GM04504 (cell line): ENCODE measurements at regions not wholly inside any gene's neighbourhood (a gene's known extent, or its start where the extent isn't known, plus 50 kb on each side); places are given as distances from the start of the nearest gene placed in this dataset.
A peak's percentile ranks its signal among the peaks of the same experiment; 100 is the strongest.

ENCODE experiments used
- DNase-seq: peaks from one replicate; pipeline ENCODE4 v3.0.0-alpha.2; 2012; ENCODE audit warnings: low read depth

DNA sequence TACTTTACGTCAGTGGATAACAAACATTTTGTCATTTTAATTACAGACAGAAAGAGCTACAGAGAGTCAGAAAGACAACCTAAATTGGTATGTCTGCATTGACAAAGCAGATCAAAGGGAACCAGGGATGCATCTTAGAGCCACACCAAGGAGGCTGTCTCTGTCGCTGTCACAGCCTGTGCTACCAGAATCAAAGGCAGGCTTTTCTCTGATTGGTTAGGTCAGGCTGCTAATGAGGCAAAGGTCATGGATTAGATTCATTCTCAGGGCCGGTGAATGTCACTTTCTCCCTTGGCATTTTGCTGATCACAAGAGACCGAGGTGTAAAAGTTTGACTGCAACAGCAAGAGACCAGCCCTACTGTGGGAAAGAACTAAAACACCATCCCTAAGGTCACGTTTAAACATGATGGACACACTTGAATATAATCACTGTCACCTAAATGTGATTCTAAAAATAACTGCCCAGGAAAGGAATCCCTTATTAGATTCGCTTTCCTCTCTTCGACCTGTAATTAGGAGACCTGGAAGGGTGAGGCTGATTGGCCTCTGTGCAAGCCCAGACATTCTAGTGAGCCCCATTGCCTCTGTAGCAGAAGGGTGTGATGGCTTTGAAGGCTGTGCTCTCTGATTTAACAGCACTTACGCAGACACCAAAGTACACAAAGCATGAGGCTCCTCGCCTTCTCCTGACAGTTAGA is 314.4 kb upstream of the NBEA start:
- no peak for DNase-seq

- no peak for DNase-seq
Observed at GRCh38 chr13:34628209-34628682, 313.8 kb upstream of the NBEA start.

- DNase-seq: no peak
Observed at GRCh38 chr13:34634448-34634847, 307.6 kb upstream of the NBEA start.

- DNase-seq: no peak
Observed at GRCh38 chr13:34637138-34637537, 304.9 kb upstream of the NBEA start.

DNA sequence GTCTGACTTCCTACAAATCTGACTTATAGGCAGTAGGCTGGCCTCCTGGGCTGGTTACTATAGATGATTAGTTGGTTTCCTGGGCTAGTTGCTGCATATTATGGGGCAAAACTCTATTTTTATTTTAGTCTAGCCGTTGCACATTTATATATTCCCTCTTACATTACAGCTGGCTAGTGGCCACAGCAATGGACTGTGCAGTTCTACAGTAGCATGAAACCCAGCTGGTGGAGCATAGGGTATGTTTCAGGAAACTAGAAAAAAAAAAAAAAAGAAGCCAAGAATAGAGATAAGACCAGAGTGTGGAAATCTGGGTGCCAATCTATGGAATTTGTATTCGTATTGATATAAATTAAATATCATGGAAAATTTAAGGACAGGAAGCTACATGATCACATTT is 304.4 kb upstream of the NBEA start:
- DNase-seq: no peak

- no peak for DNase-seq
Observed at GRCh38 chr13:34638897-34639296, 303.2 kb upstream of the NBEA start.

DNA sequence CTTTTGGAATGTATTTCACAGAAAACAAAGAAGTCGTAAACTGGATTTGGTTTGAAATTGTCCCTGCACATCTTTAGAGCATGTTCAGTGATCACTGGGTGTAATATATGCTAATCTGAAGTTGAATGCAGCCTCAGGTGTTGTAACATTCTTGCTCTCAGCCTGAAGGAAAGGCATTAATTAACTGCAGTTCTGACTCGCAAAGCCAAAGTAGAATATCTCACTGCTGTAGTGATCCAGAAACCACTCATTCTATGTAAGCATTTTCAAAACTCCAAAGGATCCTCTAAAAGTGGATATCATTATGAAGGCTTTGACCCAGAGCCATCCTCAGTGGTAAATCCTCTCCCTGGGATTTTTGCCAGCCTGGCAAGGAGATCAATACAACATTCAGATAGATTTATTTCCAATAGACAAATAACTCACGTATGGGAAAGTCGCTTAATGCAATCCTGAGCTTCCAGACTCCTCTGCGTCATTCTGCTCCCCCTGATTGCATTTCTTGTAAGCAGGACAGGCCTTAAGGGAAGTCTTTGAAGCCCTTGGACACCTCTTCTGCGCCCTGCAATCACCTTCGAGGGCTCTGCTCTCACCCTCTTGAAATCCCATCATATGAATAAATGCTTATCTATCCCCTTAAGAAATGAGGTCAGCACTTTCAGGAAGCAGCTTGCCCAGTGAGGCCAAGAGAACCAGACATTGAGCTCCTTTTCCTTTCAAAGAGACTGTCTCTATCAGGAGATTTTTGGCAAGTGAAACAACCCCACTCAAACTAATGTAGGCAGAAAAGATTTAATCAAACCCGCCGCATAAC is 301.7 kb upstream of the NBEA start:
- no peak for DNase-seq

DNA sequence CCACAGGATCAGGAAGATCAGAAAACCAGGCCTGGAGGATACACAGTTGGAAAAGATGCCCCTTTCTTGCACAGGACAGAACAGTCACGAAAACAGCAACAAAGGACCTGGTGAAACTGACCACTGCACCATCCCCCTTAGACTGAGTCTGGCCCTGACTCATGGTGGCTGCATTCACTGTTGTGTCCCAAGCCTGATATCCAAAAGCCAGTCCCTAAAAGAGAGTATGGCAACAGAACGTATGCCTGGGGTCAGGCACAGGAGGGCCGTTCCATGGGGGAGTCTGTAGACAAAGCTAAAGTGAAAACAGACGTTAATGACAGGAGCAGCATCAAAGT is 301.1 kb upstream of the NBEA start:
- DNase-seq: no peak

DNA sequence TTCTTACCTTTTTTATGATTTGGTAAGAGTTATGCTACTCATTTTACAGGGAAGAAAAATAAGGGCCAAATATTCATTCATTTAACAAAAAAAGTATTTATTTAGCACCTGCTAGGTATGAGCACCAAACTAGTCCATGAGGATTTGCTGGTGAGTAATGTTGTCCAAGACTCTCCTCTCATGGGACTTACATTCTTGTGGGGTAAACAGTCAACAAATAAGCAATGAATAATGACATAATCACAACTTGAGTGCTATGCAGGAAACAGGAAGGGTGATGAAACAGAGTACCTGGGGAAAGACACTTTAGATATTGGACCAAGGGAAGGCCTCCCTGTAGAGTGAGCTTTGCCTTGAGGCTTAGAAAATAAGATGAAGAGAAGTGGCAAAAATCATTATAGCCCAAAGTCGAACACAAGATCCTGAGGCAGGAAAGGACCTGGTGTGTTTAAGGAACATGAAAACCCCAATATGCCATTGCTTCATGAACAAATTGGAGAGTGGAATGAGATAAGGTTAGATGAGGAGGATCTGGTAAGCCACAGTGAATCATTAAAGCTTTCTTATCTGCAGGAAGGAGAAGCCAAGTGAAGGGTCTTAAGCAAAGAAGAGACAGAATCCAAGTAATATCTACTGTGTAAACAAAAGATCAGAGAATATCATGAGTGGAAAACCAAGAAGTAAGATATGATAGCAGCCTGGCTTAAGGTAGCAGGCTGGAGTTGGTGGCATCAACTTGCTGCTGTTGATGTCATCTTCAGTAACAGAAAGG is 294.5 kb upstream of the NBEA start:
- DNase-seq: no peak

DNA sequence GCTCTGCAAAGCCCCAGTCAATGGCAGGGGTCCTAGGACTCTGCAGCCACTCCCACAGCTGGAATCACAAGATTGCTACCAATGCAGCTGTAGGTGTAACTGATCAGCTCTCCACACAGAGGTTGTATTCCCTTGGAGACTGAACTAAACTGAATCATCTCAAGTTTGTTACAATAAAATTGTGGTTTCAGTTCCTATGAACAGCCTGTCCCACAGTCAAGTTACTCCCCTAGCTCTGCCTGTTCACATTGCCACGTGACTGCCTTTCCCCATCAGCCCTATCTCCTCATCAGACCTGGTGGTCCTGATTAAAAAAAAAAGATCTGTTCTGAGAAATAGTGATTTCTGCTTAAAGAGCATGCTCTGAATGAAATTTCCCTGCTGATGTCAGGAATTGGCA is 287.9 kb upstream of the NBEA start:
- DNase-seq: no peak

DNA sequence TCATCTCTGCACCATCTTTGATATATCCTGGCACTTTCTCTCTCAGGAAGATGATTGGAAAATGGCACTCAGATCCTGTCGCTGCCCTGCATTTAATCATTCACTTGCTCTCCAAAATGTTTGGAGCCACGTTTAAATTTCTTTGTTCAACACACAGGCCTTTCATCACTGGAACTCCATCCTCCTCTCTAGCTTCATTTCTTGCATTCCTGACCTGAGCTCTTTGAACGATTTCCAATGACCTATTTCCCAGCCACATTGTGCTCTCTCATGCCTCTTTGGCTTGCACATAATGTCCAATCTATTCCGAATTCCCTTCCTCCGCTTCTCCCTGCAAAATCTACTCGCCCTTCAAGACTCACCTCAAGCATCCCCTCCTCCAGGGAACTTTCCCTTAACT is 287.4 kb upstream of the NBEA start:
- no peak for DNase-seq

DNA sequence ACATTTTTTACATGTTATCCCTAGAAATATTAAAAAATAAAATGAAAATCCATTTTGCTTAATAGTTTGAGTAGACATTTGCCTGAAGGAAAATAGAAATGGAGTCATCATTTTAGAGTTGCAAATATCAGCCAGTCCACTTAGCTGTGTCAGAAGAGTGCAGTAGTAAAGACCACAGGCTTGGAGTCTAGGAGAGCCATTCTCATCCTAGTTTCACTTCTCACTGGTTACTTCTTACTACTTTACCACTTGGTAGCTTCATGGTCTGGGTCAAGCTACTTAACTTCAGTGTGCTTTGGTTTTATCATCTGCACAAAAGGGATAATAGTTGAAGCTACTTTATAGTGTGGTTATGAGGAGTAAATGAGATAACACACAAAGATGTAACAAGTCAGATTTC is 286.5 kb upstream of the NBEA start:
- no peak for DNase-seq

- peak; percentile 24 for DNase-seq
Observed at GRCh38 chr13:34657716-34658115, 284.4 kb upstream of the NBEA start.

DNA sequence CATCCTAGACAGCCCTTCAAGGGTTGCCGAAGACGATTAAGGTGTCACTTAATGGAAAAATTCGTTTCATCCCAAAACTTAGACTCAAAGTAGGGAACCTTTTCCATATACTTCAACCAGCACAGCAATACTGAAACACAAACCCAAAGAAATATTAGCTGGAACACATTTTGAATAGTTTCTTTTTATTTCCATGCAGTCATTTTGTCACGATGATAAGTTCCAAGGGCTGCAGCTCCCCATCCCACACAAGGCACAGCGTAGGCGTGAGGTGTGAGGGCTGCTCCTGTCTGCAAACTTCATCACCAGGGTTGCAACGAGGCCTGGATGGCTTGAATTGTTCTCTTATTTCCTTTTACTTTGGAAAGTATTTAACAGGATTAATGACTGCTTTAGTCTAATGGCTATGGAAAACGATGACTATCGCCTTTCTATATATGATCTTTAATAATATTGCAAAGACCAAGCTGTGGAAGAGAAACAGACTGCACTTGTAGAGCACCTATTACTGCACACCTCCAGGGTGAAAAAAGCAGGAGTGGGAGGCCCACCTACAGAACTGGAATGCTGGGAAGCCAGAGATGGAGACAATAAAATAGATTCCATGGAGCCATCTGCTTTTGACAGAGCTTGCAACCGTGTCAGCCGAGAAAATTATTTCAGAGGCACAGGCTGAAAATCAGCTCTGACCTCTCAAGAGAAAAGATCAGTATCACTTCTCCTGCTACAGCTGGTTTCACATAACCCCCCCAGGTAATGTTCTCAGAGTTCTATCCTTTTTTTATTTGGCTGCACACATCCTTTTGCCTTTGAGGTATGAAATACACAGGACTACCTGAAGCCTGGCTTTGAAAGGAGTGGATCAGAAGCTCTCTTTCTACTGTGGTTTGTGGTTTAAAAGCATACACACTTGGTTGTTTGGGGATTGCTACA is 274.5 kb upstream of the NBEA start:
- no peak for DNase-seq

DNA sequence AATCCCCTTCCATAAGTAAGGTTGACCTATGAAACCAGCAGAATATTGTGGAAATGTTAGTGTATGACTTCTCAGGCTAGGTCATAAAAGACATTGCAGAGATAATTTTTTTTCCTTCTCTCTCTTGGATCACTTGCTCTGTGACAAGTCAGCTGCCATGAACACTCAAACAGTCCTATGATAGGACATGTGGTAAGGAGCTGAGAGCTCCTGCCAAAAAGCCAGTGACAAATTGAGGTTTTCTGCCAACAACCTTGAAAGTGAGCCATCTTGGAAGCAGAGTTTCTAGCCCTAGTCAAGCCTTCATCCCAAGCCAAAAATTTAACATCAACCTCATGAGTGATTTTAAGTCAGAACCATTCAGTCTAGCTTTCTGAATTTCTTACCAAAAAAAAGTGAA is 270.9 kb upstream of the NBEA start:
- peak; percentile 26 for DNase-seq

GRCh38 chr13:34672631-34673030 is 269.4 kb upstream of the NBEA start:
- DNase-seq: no peak

DNA sequence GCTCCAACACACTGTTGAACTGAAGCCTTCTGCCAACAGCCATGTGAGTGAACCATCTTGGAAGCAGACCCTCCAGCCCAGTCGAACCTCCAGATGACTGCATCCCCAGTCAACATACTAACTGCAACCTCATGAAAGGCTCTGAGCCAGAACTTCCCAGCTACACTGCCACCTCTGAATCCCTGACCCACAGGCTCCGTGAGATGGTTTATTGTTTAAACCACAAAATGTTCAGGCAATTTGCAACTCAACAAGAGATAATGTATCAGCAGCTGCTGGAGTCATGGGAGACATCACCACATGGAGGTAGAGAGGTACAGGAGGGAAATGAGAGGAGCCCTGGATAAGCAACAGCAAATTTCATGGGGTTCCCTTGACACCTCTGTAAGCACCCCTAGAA is 266.4 kb upstream of the NBEA start:
- no peak for DNase-seq

DNA sequence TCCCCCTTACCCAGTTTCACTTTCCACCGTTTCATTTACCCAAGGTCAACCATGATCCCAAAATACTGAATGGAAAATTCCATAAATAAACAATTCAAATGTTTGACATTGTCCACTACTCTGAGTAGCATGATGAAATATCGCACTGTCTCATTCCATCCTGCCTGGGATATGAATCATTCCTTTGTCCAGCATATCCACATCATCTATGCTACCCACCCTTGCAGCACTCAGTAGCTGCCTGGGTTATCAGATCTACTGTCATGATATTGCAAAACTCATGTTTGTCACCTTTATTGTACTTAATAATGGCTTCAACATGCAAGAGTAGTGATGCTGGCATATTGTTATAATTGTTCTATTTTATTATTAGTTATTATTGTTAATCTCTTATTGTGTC is 263.9 kb upstream of the NBEA start:
- DNase-seq: no peak

GRCh38 chr13:34681405-34681955 is 260.6 kb upstream of the NBEA start:
- no peak for DNase-seq

GRCh38 chr13:34695063-34695462 is 247.0 kb upstream of the NBEA start:
- no peak for DNase-seq

GRCh38 chr13:34696296-34696695 is 245.8 kb upstream of the NBEA start:
- no peak for DNase-seq

GRCh38 chr13:34696741-34697140 is 245.3 kb upstream of the NBEA start:
- DNase-seq: no peak
